NCI-H2107 treated with DMSO at 0.1 percent for 48 hours (cell line): ENCODE measurements at regions not wholly inside any gene's neighbourhood (a gene's known extent, or its start where the extent isn't known, plus 50 kb on each side); places are given as distances from the start of the nearest gene placed in this dataset.

Source experiments
- DNase-seq: peaks from one replicate; lab custom pipeline; 2025; ENCODE audit not compliant: unreplicated experiment; lab: John Stamatoyannopoulos, UW

GRCh38 chr18:8499810-8500675 lies 109.2 kb upstream of the RAB12 start:
- DNase-seq, result no peak

- DNase-seq, result peak; percentile 71
Observed at GRCh38 chr18:8501044-8501443, 108.2 kb upstream of the RAB12 start.

- peak; percentile 17 for DNase-seq
Observed at GRCh38 chr18:8503248-8503647, 106.0 kb upstream of the RAB12 start.

- DNase-seq, result no peak
Observed at GRCh38 chr18:8504424-8504823, 104.8 kb upstream of the RAB12 start.

- no peak for DNase-seq
Observed at GRCh38 chr18:8504880-8505435, 104.3 kb upstream of the RAB12 start.

GRCh38 chr18:8506251-8507049 lies 102.8 kb upstream of the RAB12 start:
- DNase-seq, result no peak

- DNase-seq, result no peak
Observed at GRCh38 chr18:8507361-8507760, 101.9 kb upstream of the RAB12 start.

GRCh38 chr18:8507915-8508705 lies 101.1 kb upstream of the RAB12 start:
- DNase-seq, result no peak

GRCh38 chr18:8513249-8513648 lies 96.0 kb upstream of the RAB12 start:
- no peak for DNase-seq

- no peak for DNase-seq
Observed at GRCh38 chr18:8514409-8514808, 94.8 kb upstream of the RAB12 start.

GRCh38 chr18:8515142-8515865 lies 93.9 kb upstream of the RAB12 start:
- DNase-seq, result no peak

GRCh38 chr18:8516371-8517250 lies 92.6 kb upstream of the RAB12 start:
- DNase-seq, result no peak

GRCh38 chr18:8517276-8517675 lies 92.0 kb upstream of the RAB12 start:
- DNase-seq, result no peak

GRCh38 chr18:8519102-8519501 lies 90.1 kb upstream of the RAB12 start:
- no peak for DNase-seq

GRCh38 chr18:8520266-8520665 lies 89.0 kb upstream of the RAB12 start:
- DNase-seq, result no peak

GRCh38 chr18:8522756-8523155 lies 86.5 kb upstream of the RAB12 start:
- no peak for DNase-seq

GRCh38 chr18:8525692-8526091 lies 83.5 kb upstream of the RAB12 start:
- DNase-seq, result no peak

- no peak for DNase-seq
Observed at GRCh38 chr18:8526332-8526731, 82.9 kb upstream of the RAB12 start.

GRCh38 chr18:8529609-8530008 lies 79.6 kb upstream of the RAB12 start:
- no peak for DNase-seq
